ENCODE measurements at regions not wholly inside any gene's neighbourhood (a gene's known extent, or its start where the extent isn't known, plus 50 kb on each side); places are given as distances from the start of the nearest gene placed in this dataset.
"Not testable (repeated sequence)": the region's sequence is repeated elsewhere in the genome, so short reads cannot be mapped to it uniquely, and the experiment has no call there.

DNA sequence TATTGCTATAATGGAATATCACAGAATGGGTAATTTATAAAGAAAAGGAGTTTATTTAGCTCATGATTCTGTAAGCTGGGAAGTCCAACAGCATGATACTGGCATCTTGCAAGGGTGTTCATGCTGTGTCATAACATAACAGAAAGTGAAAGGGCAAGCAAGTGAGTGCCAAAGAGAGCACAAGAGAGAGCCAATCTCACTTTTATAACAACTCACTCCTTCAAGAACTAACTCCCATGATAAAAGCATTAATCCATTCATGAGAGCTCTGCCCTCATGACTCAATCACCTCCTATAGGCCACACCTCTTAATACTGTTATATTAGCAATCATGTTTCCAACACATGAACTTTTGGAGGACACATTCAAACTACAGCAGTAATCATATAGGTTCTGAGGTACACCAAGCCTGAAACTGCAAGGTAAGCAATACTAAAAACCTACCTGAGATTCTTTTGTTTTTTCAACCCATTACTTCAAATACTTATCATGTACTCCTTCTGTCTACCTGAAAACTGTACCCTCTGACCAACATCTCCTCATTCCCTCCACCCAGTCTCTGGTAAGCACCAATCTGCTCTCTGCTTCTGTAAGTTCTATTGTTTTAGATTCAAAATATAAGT lies 219.7 kb downstream of the MTERF1 start:
- in situ Hi-C loops (cut with MboI; ENCODE audit: low sequenced_read_pairs): no loop called here

DNA sequence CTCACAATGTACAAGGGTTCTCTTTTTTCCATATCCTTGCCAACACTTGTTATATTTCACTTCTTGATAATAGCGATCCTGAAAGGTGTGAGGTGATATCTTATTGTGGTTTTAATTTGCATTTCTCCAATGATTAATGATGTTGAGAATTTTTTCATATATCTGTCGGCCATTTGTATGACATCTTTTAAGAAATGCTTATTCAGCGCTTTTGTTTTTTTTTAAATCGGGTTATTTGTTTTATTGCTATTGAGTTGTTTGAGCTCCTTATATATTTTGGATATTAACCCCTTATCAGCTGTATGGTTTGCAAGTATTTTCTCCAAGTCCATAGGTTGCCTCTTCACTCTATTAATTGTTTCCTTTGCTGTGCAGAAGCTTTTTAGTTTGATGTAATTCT lies 218.8 kb downstream of the MTERF1 start:
- in situ Hi-C loops (cut with MboI; ENCODE audit: low sequenced_read_pairs): no loop called here

DNA sequence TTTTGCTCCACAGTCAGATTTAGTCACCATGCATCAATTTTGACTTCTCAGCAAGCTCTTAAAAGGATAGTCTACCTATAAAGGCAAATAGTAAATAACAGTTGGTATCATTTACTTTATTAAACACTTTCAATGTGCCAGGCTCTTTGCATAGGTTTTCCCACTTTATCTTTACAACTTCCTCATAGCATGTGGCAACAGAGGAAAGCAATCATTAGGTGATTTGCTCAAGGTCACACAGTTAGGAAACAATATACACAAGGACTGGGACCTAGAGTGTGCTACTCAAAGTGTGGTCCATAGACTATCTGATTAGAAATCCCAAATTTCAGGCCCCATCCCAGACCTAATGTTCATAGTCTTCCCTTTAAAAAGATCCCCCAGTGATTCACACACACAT lies 212.3 kb downstream of the MTERF1 start:
- in situ Hi-C loops (cut with MboI; ENCODE audit: low sequenced_read_pairs): no loop called here

DNA sequence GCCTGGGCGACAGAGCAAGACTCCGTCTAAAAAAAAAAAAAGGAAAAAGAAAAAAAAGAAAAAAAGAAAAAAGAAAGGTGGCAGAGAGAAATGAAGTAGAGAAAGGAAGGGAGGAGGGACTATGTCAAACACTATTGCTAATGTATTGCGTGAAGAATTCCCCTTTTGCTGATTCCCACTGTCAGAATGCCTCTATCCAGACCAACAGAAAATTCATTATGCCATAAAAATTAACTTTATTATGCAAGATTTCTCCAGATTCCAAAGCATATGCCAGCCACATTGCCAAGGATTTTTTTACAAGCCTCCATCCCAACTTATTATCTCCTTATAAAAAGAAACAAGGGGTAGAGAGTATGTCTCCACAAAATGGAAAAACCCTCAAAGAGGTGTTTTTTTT lies 209.3 kb downstream of the MTERF1 start:
- in situ Hi-C loops (cut with MboI; ENCODE audit: low sequenced_read_pairs): no loop called here

- in situ Hi-C loops (cut with MboI; ENCODE audit: low sequenced_read_pairs): no loop called here
Observed at GRCh38 chr7:91674470-91674869, 206.0 kb downstream of the MTERF1 start.

GRCh38 chr7:91681718-91682117 lies 198.8 kb downstream of the MTERF1 start:
- in situ Hi-C loops (cut with MboI; ENCODE audit: low sequenced_read_pairs): no loop called here

DNA sequence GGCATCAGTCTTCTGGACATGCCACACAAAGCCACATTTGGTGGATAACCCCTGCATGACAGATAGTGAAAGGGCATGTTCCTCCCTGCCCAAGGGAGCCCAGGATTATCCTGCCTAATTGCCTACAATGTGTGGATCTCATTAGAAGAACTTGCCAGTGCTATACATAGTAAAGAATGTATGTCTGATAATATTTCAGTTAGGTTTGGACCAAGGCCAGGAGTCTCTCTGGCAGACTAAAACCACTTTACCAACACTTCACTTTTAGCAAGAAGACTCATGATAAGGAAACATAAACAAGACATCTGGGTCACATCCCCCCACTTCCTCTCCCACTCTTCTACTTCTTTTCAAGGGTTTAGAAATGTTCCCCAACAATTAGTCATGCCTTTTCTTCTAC lies 196.7 kb downstream of the MTERF1 start:
- in situ Hi-C loops (cut with MboI; ENCODE audit: low sequenced_read_pairs): no loop called here

- in situ Hi-C loops (cut with MboI; ENCODE audit: low sequenced_read_pairs): no loop called here
Observed at GRCh38 chr7:91685544-91685943, 195.0 kb downstream of the MTERF1 start.

DNA sequence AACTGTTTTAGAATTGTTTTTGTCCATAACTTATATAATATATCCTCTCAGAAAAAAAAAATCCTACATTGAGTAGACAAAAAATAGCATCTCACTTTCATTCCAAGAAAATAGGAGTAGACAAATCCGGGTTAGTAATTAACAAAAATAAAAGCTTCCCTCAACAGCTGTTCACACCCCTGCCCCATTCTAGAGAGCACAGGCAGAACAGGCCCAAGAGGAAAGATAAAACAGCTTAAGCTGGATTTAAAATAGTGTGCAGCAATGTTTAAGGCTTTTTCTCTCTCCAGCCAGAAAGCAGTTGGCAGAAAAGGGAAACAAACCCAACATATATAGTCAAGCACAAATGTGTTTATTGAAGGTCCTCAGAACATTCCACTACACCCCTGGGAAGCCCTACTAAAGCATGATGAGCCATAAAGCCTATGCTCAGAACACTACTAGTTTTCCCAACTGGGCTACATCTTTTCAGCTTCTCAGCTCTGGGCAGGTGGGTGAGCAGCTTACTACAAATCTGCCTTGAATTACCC lies 189.9 kb downstream of the MTERF1 start:
- in situ Hi-C loops (cut with MboI; ENCODE audit: low sequenced_read_pairs): no loop called here

DNA sequence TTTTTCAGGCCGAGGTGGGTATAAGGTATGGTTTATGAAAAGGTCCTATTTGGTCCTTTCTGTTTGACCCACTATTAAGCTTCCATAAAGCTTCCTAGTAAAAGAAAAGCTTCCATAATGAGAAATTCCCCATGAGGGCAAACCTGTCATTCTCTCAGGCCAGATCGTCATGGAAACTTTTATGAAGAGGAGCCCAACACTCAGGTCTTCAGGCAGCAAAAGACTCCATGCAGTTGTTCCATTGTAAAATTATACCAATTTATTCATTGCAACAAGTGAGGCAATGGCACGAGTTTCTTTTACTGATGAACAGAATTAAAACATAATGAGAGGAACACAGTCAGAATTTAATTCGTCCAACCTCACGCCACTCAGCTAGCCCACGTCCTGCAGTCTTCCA lies 188.6 kb downstream of the MTERF1 start:
- in situ Hi-C loops (cut with MboI; ENCODE audit: low sequenced_read_pairs): no loop called here

DNA sequence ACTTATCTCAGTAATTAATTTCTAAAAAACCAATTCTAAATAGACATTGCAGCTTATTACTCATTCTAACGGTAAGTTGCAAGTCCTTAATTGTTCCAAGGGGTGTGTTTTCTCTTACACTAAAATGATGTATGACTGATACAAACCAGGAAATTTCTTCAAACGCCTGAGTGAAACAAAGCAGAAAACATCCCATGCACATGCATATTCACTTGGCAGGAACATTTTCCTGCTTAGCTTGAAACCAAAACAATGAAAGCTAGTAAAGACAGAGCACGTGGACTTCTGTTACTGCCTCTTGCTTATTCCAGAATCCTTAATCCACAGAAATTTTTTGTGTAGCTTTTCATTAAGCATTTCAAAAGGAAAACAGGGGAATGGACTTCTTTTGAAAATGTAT lies 187.7 kb downstream of the MTERF1 start:
- in situ Hi-C loops (cut with MboI; ENCODE audit: low sequenced_read_pairs): no loop called here

DNA sequence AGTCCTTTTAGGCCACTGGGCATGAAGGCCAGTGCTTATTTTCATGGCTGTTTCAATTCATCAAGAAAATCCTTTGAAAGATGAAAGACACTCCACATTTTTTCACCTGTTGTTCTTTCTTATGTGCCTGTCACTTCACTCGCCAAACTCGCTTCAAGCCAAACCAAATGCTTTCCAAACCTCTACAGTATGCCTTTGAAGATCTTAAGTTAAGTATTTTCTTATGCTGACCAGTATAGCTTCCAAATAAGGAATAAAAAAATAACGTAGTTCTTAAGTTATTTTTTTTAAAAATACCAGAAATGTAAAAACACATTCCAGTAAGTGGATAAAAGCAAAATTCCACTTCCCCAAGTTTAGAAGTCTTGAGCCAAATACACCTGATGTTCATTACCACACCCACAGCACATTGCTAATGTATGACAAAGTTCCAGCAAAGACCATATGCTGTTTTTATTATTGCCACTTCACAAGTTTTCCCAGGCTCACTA lies 186.1 kb downstream of the MTERF1 start:
- in situ Hi-C loops (cut with MboI; ENCODE audit: low sequenced_read_pairs): no loop called here

GRCh38 chr7:91710881-91711280 lies 169.6 kb downstream of the MTERF1 start:
- in situ Hi-C loops (cut with MboI; ENCODE audit: low sequenced_read_pairs): no loop called here

GRCh38 chr7:91713669-91714068 lies 166.8 kb downstream of the MTERF1 start:
- in situ Hi-C loops (cut with MboI; ENCODE audit: low sequenced_read_pairs): no loop called here

DNA sequence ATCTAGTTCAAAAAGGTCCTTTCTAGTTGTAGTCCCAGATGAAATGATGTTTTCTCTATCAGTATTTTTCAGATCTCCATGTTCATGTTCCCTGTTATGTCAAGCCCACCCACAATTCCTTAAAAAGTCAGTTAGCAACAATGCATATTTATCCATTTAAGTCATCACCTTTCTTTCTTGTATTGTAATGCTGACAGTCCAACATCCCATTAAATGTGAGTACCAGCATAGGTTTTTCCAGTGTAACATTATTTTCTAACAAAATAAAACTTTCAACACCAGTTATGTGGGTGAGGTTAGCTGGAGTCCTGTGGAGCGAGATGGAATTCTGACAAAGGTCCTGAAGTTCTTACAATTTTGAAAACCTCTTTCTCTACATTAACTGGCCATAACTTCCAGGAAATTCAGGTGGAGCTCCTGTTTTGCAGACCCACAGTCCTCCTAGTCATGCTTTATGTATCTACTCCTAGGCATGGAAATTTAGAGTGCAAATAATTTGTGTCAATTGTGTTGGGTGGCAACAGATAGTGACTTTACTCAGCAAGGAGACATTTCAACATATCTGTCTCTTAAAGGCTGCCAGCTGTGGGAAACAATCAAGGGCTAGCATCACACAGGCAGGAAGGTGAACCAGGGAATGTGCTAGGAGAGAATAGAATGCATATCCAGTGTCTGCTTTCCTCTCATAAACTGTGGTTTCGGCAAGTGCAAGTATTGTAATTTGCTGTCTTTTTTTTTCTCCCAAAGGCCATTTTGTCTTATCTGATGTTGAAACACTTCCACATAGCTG lies 162.6 kb downstream of the MTERF1 start:
- in situ Hi-C loops (cut with MboI; ENCODE audit: low sequenced_read_pairs): no loop called here

- in situ Hi-C loops (cut with MboI; ENCODE audit: low sequenced_read_pairs): no loop called here
Observed at GRCh38 chr7:91719008-91719407, 161.5 kb downstream of the MTERF1 start.

DNA sequence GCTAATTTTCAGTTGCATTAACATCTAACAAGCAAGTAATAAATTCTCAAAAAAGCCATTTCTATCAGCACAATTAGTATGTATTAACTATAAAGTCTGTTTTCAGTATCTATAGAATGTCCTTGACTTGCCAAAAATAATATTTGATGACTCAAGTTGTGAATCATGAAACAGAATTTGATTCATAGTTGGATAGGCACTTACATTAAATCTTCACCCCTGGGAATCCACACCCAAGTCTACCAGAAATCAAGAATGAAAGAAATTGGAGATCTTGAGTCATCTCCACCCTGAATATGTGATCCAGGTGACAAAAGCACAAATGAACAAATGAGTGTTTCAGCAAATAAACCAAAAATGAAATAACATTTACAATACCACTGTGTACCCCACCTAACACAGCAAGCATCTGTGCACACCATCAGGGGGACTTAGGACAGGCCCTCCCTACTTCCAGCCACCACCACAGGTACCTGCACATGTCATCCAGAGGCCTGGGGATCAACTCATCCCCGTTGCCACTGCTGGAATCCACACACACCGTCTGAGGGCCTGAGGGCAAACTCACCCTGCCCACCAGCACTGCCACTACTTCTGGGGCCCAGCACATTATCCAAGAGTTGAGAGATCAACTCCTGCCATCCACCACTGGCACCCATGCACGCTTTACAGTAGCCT lies 160.1 kb downstream of the MTERF1 start:
- in situ Hi-C loops (cut with MboI; ENCODE audit: low sequenced_read_pairs): no loop called here

- in situ Hi-C loops (cut with MboI; ENCODE audit: low sequenced_read_pairs): no loop called here
Observed at GRCh38 chr7:91722831-91723230, 157.7 kb downstream of the MTERF1 start.

DNA sequence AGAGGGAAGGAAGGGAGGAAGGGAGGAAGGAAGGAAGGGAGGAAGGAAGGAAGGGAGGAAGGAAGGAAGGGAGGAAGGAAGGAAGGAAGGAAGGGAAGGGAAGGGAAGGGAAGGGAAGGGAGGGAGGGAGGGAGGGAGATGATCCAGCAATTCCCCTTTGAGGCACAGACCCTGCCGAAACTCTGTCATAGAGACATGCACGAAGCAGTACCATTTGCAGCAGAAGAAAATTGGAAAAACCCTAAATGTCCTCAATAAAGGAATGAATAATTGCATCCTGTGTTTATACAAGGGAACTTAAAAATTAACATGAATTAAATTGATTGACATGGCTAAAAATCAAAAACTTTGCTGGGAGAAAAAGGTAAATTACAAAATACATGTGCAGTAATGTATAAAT lies 151.5 kb downstream of the MTERF1 start:
- in situ Hi-C loops (cut with MboI; ENCODE audit: low sequenced_read_pairs): not testable (repeated sequence)

DNA sequence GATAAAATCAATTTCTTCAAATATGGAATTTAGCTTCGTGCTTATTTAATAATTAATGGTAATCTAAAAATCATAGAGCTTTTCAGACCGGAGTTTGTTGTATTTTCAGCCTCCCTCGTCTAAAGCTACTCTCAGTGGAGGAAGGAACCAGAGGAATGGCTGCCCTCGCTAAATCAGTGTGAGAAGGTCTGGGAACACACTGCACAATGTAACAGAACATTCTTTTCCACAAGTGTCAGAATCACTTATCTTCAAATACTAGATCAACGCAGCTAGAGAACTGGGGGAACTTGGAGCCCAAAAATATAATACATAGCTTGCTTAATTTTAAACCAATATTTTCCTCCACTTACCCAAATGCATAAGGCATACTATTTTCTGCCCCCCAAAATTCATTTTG lies 148.5 kb downstream of the MTERF1 start:
- in situ Hi-C loops (cut with MboI; ENCODE audit: low sequenced_read_pairs): no loop called here

DNA sequence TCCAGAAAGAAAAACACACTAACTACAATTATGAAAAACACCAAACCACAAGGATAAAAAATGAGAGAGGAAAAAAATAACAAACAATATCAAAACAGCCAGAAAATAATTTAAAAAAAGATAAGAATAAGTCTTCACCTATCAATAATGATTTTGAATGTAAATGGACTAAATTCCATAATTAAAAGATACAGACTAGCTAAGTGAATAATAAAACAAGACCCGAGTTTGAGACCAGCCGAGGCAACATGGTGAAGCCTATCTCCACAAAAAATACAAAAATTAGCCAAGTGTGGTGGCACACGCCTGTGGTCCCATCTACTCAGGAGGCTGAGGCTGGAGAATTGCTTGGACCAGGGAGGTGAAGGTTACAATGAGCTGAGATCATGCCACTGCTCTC lies 131.1 kb downstream of the MTERF1 start:
- in situ Hi-C loops (cut with MboI; ENCODE audit: low sequenced_read_pairs): no loop called here

DNA sequence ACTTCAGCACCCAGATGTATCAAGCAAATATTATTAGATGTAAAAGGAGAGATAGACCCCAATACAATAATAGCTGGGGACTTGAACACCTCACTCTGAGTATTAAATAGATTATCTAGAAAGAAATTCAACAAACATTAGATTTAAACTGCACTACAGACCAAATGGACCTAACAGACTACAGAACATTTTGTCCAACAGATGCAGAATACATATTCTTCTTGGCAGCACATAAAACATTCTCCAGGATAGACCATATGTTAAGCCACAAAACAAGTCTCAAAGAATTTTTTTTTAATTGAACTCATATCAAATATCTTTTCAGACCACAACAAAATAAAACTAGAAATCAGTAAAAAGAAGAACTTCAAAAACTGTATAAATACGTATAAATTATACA lies 130.4 kb downstream of the MTERF1 start:
- in situ Hi-C loops (cut with MboI; ENCODE audit: low sequenced_read_pairs): no loop called here

Measured in HL-60/S4 (cell line).